Activated gamma-delta T cell treated with Interleukin-2 at 50 U/mL for 16 hours (primary cell): ENCODE measurements at regions not wholly inside any gene's neighbourhood (a gene's known extent, or its start where the extent isn't known, plus 50 kb on each side); places are given as distances from the start of the nearest gene placed in this dataset.
"Not testable (repeated sequence)": the region's sequence is repeated elsewhere in the genome, so short reads cannot be mapped to it uniquely, and the experiment has no call there.

ENCODE experiments used
- DNase-seq: peaks from one replicate; pipeline ENCODE4 v3.0.0-alpha.2; 2020

DNA sequence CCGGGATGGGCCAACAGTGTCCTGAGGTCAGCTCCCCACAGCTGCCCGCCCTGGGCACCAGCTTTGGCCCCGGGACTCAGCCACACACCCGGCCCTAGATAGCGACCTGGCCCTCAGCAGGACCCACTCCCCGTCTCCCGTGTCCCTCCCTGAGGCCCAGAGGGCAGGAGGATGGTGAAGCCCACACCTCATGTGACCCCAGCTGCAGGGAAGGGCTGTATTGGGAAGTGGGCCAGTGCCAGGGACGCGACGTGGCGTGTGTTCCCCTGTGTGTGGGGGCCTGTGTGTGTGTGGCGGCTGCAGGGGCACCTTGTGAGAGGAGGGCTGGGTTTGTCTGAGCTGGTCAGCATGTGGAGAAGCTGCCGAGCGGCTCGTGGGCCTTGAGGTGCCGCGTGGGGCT lies 241.7 kb downstream of the TMEM121 start:
- not testable (repeated sequence) for DNase-seq

DNA sequence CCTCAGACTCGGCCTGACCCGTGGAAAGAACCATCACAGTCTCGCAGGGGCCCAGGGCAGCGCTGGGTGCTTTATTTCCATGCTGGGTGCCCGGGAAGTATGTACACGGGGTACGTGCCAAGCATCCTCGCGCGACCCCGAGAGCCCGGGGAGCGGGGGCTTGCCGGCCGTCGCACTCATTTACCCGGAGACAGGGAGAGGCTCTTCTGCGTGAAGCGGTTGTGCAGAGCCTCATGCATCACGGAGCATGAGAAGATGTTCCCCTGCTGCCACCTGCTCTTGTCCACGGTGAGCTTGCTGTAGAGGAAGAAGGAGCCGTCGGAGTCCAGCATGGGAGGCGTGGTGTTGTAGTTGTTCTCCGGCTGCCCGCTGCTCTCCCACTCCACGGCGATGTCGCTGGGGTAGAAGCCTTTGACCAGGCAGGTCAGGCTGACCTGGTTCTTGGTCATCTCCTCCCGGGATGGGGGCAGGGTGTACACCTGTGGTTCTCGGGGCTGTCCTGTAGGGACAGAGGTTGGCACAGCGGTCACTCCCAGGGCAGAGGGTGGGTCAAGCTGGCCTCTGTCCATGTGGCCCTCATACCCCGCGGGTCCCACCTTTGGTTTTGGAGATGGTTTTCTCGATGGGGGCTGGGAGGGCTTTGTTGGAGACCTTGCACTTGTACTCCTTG lies 242.8 kb downstream of the TMEM121 start:
- not testable (repeated sequence) for DNase-seq

DNA sequence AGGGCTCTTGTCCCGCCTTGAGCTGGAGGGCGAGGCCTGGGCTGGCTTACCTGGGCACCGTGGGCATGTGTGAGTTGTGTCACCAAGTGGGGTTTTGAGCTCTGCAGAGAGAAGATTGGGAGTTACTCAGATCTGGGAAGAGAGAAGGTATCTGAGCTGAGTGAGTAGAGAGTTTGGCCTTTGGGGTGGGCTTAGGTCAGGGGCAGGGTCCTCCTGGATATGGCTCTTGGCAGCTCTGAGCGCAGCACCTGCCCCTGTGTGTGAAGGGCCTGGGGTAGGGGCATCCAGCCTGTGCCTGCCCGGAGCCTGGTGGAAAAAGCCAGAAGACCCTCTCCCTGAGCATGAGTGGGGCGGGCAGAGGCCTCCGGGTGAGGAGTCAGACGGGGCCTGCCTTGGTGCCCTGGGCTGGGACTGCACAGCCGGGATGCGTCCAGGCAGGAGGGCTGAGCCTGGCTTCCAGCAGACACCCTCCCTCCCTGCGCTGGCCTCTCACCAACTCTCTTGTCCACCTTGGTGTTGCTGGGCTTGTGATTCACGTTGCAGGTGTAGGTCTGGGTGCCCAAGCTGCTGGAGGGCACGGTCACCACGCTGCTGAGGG lies 244.3 kb downstream of the TMEM121 start:
- DNase-seq, result not testable (repeated sequence)

DNA sequence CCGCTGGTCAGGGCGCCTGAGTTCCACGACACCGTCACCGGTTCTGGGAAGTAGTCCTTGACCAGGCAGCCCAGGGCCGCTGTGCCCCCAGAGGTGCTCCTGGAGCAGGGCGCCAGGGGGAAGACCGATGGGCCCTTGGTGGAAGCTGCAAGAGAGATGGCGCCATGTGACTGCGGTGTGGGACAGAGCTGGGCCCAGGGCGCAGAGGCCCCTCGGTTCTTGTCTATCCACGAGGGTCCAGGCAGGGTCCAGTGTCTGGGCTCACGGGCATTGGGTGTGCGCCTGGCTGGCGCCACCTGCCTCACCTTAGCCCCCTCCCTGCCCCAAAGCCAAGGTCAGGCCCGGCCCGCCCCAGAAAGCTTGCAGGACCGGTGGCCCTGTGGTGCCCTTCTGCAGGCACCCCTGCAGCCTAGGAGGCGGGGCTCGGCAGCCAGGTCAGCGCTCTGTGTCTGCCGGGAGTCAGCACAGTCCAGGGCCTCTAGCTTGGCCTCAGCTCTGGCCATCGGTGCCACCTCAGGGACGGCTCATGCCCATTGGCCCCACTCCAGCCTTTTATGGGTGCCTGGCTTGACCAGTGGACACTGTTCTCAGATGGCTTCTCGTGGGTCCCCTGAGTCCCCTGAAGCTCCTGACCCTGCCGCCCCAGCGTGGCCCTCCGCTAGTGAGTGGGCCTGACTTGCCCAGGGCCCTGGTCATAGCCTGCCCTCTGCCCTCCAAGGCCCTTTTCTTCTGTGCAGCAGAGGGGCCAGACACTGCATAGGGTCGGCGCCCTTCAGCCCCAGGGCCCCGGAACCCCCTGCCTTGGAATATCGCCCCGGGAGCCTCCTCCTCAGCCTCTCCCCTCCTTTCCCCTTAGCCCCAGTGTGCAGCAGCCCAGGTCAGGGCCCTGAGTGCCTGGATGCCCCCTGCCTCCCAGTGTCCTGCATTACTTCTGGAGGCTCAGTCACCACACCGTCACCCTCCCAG lies 245.2 kb downstream of the TMEM121 start:
- not testable (repeated sequence) for DNase-seq

DNA sequence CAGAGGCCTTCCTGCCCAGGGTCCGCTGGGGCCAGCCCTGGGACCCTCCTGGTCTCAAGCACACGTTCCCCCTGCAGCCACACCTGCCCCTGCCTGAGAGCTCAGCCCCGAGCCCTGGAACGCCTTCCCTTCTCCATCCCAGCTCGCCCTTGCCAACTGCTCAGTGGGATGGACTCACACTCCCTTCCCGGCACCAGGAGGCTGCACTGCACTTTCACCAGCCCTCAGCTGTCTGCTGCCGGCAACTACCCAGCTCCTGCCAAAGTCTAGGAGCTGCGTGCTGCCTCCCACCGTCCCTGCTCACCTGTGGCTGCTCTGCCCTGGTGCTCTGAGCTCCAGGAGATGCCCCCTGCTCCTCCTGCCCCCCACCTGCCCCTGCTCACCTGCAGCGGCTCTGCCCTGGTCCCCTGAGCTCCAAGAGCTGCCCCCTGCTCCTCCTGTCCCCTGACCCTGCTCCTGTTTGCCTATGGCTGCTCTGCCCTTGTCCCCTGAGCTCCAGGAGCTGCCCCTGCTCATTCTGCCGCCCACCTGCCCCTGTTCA lies 246.4 kb downstream of the TMEM121 start:
- DNase-seq, result not testable (repeated sequence)

DNA sequence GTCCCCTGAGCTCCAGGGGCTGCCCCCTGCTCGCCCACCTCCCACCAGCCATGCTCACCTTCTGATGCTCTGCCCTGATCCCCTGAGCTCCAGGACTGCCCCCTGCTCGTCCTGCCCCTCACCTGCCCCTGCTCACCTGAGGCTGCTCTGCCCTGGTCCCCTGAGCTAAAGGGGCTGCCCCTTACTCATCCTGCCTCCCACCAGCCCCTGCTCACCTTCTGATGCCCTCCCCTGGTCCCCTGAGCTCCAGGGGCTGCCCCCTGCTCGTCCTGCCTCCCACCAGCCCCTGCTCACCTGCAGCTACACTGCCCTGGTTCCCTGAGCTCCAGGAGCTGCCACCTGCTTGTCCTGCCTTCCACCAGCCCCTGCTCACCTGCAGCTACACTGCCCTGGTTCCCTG lies 247.2 kb downstream of the TMEM121 start:
- no peak for DNase-seq

DNA sequence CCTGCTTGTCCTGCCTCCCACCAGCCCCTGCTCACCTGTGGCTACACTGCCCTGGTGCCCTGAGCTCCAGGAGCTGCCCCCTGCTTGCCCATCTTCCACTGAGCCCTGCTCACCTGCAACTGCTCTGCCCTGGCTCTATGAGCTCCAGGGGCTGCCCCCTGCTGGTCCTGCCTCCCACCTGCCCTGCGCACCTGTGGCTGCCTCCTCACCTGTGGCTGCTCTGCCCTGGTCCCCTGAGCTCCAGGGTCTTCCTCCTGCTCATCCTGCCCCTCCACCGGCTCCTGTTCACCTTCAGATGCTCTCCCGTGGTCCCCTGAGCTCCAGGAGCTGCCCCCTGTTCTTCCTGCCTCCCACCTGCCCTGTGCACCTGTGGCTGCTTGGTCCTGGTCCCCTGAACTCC lies 247.6 kb downstream of the TMEM121 start:
- no peak for DNase-seq

DNA sequence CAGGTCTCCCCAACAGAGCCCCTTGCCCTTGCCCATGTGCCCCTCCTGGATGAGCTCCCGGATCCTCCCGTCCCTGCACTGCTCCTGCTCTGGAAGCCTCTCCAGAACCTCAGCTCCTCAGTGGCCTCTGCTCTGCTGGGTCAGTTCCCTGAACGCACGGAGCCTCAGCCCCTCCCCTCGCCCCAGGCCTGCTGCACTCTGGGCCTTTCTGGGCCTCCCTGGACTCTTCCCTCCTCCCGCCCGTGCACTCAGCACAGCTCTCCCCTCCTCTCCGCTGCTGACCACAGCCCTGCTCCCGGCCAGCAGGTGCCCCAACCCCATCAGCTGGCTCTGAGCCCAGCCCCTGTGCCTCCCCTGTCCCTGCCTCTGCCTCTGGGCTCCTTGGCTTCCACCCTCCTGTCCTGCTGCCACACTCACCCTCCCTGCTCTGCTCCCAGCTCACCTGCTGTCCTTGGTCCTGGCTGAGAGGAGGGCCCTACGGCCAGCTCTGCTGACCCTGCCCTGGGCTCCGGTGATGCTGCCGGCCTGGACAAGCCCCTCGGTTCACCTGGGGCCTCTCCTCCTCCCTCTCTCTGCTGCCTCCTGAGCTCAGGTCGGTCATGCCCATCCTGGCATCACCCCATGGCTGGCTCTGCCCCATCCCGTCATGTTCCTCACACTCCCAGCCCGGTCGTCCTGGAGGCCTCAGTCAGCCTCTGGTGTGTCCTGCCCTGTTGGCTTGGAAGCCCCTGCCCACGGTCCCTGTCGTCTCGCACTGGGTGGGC lies 248.4 kb downstream of the TMEM121 start:
- not testable (repeated sequence) for DNase-seq

DNA sequence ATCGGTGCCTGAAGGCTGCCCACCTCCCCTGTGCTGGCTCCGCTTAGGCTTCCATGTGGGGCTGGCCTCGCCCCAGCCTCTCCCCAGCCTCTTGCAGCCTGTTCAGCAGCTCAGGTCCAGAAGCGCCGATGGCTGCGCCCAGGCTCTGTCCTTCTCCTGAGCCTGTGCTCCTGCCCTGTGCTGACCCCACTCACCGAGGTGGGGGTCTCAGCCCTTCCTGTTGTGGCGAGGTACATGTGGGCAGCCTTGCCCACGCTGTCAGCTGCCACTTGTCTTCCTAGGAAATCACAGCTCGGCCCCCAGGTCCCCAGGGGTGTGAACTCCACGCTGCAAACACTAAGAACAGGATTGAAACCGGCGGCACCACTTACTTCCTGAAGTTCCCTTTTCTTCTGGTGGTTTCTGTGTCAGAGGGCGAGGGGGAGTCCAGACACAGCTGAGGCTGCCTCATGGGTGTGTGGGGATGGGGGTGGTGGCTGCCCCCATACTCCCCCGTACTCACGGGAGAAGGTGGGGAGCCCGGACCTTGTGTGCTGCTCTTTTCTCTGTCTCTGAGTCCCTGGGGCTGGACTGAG lies 249.1 kb downstream of the TMEM121 start:
- not testable (repeated sequence) for DNase-seq

DNA sequence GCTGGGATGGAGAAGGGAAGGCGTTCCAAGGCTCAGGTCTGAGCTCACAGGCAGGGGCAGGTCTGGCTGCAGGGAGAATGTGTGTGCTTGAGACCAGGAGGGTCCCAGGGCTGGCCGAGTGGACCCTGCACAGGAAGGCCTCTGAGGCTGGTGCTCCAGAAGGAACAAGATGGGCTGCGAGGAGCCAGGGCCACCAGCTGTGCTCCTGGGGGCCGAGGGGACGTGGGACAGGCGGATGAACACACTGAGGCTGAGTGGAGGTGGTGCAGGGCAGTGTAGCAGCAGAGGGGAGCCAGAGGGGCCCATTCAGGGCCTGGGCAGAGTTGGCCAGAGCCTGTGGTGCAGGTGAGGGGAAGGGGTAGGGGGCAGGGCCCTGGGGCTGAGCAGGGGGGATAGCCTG lies 249.7 kb downstream of the TMEM121 start:
- not testable (repeated sequence) for DNase-seq

DNA sequence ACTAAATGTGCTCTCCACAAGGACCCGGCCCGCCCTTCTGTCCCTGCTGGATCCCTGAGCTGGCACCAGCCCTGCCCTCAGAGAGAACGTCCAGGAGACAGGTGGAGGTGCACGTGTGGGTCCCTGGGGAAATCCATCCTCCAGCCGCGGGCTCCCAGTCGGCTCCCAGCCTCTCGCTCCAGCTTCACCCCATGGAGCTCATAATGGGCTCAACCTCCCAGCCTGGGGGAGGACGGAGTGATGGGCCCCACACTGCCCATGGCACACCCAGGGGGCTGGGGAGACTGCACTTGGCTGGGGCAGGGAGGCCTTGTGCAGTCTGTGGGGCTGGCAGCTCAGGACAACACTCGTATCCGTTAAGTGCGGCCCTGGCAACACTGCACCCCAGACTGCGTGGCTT lies 250.5 kb downstream of the TMEM121 start:
- no peak for DNase-seq

DNA sequence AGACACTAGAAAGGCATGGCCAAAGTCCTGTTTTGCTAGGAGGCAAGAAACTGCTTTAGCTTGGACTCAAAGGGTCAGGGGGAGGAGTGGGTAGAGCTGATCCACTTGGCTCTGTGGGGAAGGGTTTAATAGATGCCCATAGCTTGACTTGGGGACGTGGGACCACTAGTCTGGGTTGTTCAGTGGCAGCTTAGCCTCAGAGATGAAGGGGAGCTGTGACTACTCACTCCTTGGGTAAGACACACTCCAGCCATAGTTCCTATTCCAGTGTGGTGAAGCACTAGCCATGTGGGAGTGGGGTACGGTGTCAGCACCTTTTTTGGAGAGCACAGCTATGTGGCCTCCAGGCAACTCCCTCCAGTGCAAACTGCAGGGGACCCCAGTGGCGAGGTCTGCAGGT lies 257.3 kb downstream of the TMEM121 start:
- no peak for DNase-seq

DNA sequence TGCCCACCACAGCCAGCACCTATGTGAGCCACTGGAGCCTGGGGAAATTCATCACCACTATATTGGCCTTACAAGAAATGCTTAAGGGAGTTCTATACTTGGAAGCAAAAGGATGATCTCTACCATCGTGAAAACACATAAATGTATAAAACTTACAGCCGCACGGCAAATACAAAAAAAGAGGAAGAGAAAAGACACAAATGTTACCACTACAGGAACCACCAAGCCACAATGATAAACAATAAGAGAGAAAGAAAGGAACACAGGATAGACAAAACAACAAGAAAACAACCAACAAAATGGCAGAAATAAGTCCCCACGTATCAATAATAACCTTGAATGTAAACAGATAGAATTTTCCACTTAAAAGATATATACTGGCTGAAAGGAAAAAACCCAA lies 267.5 kb downstream of the TMEM121 start:
- no peak for DNase-seq

DNA sequence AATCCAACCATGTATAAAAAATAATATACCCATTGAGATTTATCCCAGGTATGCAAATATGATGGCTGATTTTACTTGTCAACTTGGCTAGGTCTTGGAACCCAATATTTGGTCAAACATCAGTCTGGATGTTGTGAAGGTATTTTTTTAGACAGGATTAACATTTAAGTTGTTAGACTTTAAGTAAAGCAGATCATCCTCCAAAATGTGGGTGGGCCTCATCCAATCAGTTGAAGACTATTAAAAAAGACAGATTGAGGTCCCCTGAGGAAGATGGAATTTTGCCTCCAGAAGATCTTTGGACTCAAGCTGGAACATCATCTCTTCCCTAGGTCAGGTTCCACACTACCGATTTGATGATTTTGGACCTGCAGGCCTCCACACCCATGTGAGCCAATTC lies 271.2 kb downstream of the TMEM121 start:
- DNase-seq, result no peak

DNA sequence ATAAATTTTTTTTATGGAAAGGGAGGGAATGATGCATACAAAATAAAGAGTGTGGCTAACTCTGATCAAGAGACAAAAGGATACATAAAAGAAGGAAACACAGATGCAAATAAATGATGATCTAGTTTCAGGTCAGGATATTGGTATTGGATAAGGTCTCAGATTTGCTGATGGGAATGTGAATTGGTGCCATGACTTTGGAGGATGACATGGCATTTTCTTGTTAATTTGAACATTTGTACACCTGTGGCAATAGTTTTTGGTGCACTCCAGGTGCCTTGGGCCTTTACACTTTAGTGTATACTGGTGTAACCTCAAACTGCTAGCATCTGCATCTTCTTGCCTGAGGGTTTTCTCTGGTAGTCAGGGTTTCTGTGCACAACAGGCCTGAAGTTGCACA lies 279.3 kb downstream of the TMEM121 start:
- no peak for DNase-seq

DNA sequence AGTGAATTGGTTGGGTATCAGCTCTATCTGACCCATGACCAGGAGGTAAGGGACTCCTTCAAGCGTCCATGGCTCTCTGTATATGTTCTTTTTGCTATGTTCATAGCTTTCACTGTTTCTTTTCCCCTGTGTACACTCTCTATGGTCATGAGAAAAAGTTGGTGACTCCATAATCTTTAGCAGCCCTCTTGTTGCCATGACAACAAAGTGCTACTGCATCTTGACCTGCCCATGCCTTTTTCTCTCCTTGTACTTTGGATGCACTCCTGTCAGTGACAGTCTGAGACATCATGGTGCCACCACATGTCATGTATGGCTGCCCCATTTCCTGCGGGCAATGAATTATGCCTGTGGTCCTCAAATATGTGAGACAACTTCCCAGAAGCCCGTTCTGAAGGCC lies 280.2 kb downstream of the TMEM121 start:
- no peak for DNase-seq

DNA sequence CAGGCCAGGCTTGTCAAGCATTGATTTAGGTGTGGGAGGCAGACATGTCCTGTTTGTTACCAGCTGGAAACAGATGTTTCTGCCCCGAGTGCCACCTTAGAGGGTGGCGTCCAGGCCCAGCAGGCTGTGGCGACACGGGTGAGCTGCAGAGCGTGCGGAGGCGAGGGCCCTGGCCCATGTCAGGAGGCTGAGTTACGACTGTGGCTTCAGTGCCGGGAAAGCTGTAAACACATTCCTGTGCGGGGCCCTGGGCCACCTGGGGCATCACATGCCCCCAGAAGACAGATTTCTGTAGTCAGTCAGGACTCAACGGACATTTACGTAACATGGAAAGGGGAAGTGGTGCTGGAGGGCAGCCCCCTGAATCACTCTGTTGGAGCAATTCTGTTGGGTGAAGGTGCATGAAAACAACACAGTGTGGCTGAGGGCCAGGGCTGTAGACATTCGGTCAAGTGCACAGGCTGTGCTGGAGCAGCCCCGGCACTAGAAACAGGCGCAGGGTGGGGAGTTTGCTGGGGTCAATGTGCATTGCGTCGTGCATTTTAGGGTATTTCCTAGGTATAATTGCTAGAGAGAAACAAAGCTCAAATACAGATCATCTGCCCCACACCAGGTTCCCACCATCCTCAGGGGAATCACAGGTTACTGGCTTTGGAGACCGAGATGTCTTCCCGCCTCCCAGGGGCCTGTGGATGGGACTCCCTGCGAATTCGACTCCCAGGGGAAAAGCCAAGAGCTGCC lies 291.8 kb downstream of the TMEM121 start:
- no peak for DNase-seq

DNA sequence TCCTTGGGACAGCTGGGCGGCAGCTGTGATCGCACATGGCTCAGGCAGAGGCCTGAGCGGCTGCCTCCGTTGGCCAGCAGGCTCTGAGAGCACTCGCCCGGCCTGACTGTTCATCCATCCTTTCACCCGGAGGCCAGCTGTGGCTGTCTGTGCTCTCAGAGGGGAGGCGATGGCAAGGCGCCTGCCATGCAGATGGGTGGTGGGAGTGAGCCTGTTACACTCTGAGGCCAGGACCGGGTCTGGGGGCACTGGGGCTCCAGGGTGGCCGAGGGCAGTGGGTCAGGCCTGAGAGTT lies 292.3 kb downstream of the TMEM121 start:
- no peak for DNase-seq

DNA sequence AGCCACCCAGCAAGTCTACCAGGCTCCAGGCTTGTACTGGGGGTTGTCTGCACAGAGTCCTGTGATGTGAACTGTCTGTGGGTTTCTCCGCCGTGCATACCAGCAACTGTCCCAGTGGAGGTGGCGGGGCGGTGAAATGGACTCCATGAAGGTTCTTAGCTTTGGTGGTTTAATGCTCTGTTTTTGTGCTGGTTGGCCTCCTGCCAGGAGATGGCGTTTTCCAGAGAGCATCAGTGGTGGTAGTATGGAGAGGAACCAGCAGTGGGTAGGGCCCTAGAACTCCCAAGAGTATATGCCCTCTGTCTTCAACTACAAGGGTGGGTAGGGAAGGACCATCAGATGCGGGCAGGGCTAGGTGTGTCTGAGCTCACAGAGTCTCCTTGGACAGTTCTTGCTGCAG lies 303.8 kb downstream of the TMEM121 start:
- no peak for DNase-seq

DNA sequence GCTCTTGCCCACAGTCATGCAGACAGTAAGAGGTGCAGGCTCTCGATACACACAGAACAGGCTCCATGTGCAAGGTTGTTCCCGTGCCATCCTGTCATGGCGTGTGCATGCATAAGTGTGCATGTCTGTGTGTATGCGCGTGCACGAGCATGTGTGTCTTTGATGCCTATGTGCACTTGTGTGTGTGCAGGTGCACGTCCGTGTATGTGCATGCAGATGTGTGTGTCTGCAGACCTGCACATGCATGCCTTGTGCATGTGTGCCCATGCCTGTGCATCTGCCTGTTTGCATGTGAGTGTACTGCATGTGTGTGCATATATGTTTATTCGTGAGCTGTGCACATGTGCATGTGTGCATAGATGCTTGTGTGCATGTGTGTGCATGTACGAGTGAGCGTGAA lies 309.8 kb downstream of the TMEM121 start:
- no peak for DNase-seq

DNA sequence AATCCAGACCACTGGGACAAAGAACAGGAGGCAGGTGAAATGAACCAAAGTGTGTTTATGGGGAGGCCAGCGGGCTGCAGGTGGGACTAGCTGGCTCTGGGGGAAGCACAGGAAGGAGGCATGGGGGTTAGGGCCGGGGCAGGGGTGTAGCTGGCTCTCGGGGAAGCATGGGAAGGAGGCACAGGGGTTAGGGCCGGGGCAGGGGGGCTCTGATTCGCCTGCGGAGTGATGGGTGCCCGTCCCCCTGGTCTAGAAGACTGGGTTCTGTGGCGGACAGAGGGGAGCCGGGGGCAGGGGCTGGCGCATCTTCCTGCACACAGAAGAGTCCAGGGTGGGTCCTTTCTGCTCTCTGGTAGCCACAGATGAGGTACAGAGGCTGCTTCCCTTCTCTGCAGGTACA lies 310.3 kb downstream of the TMEM121 start:
- no peak for DNase-seq
